Sigmoid colon (tissue), 6 donors: ENCODE measurements at regions not wholly inside any gene's neighbourhood (a gene's known extent, or its start where the extent isn't known, plus 50 kb on each side); places are given as distances from the start of the nearest gene placed in this dataset.

Experiments
- DNase-seq: peaks from one replicate; pipeline ENCODE4 v3.0.0-alpha.2; 2019
- H3K27ac ChIP-seq, 4 donors: fragments of 200-600 bp; sonication (generic); one replicate each; pipeline ENCODE4 v1.5.1; 2016 to 2019; ENCODE audit warnings: mild to moderate bottlenecking in 1 of 4
- H3K27me3 ChIP-seq, 3 donors: fragments of 200-600 bp; sonication (generic); one replicate each; pipeline ENCODE4 v1.5.1; 2019; ENCODE audit warnings: mild to moderate bottlenecking in 1 of 3
- H3K36me3 ChIP-seq, 4 donors: fragments of 200-600 bp; sonication (generic); one replicate each; pipeline ENCODE4 v1.5.1; 2016 to 2019
- H3K4me1 ChIP-seq, 4 donors: fragments of 200-600 bp; sonication (generic); one replicate each; pipeline ENCODE4 v1.5.1; 2017 to 2019
- H3K4me3 ChIP-seq, 4 donors: fragments of 200-600 bp; sonication (generic); one replicate each; pipeline ENCODE4 v1.5.1; 2017 to 2019; ENCODE audit warnings: mild to moderate bottlenecking in 2 of 4, moderate library complexity in 1 of 4
- H3K9me3 ChIP-seq, 4 donors: fragments of 200-600 bp in 3 of 4; sonication (generic) in 3 of 4; one replicate each; pipeline versions ENCODE4 v1.5.1 to v1.6.1; 2013 to 2019
- CTCF ChIP-seq, 4 experiments: fragments of 450-650 bp in 3 of 4; fragments of 200-600 bp in 1 of 4; IDR thresholded peaks; one replicate each; pipeline ENCODE4 v1.5.1; 2016 to 2019; ENCODE audit warnings: antibody characterized with exemption in 4 of 4, mild to moderate bottlenecking in 3 of 4, moderate library complexity in 2 of 4
- EP300 ChIP-seq, 4 donors: sonication (generic); formaldehyde crosslinking; IDR thresholded peaks; one replicate each; pipeline ENCODE4 v1.6.1; 2017; ENCODE audit warnings: antibody characterized with exemption in 4 of 4
- POLR2A ChIP-seq, 2 donors: fragments of 450-650 bp; IDR thresholded peaks; one replicate each; pipeline ENCODE4 v1.6.1; 2016; ENCODE audit warnings: antibody characterized with exemption in 2 of 2, mild to moderate bottlenecking in 2 of 2, moderate library complexity in 2 of 2
- POLR2AphosphoS5 ChIP-seq, 4 donors: sonication (generic); formaldehyde crosslinking; IDR thresholded peaks; one replicate each; pipeline ENCODE4 v1.6.1; 2017; ENCODE audit warnings: antibody characterized with exemption in 4 of 4
- WGBS, 2 donors: extraction: QIAGEN DNeasy Blood & Tissue Kit; methylation state at CpG; one replicate each; pipeline ENCODE4 v1.1.7; 2013; 5-methylcytosine and 5-hydroxymethylcytosine counted together
- intact Hi-C: fragments of 100-400 bp; cut with DNase I; formaldehyde crosslinking; loops from one replicate; pipeline ENCODE4 v1.15.1; 2023
- donor health status: healthy with polysubstance abuse.
- donor health status: healthy.

GRCh38 chr4:171157462-171158082 lies 655.6 kb upstream of the GALNTL6 start:
- intact Hi-C loops = no loop called here
- Histone ChIP-seq H3K36me3 (no peaks in the 10 kb centered on the region), H3K27ac (no peak overlapping the region), H3K9me3 (peaks cover 0 to 1% (median 0%) of the 10 kb centered on the region in 4 donors), H3K27me3 (no peaks in the 10 kb centered on the region), H3K4me1 (no peaks in the 10 kb centered on the region), H3K4me3 (no peak overlapping the region)
- 47 to 68% methylated on average over 7 of the region's 7 CpGs for WGBS, 2 donors
- TF ChIP-seq EP300 (IDR thresholded peaks at IDR 0.05) (no peak), CTCF (IDR thresholded peaks at IDR 0.05) (no peak), POLR2A (IDR thresholded peaks at IDR 0.05) (no peak), POLR2AphosphoS5 (IDR thresholded peaks at IDR 0.05) (no peak)
- DNase-seq = no peak

GRCh38 chr4:171142639-171143038 lies 670.6 kb upstream of the GALNTL6 start:
- intact Hi-C loops = no loop called here
- Histone ChIP-seq H3K36me3 (no peaks in the 10 kb centered on the region), H3K4me1 (no peaks in the 10 kb centered on the region), H3K9me3 (no peaks in the 10 kb centered on the region), H3K4me3 (no peak overlapping the region), H3K27ac (no peak overlapping the region), H3K27me3 (no peaks in the 10 kb centered on the region)
- TF ChIP-seq POLR2AphosphoS5 (IDR thresholded peaks at IDR 0.05) = no peak
- TF ChIP-seq POLR2A (IDR thresholded peaks at IDR 0.05) = no peak
- no peak for TF ChIP-seq CTCF (IDR thresholded peaks at IDR 0.05)
- DNase-seq = no peak
- WGBS, 2 donors = 18 to 56% methylated on average over 1 of the region's 1 CpG

- no peak for DNase-seq
- TF ChIP-seq EP300 (IDR thresholded peaks at IDR 0.05) = no peak
- no peak for TF ChIP-seq POLR2AphosphoS5 (IDR thresholded peaks at IDR 0.05)
- TF ChIP-seq CTCF (IDR thresholded peaks at IDR 0.05) = no peak
- TF ChIP-seq POLR2A (IDR thresholded peaks at IDR 0.05) = no peak
- H3K36me3 ChIP-seq = no peaks in the 10 kb centered on the region
- intact Hi-C loops = no loop called here
- H3K27me3 ChIP-seq = no peaks in the 10 kb centered on the region
- H3K9me3 ChIP-seq = no peaks in the 10 kb centered on the region
- no peak overlapping the region for H3K4me3 ChIP-seq
- WGBS, 2 donors = 84 to 87% methylated on average over 1 of the region's 1 CpG
- H3K4me1 ChIP-seq = no peaks in the 10 kb centered on the region
- no peak overlapping the region for H3K27ac ChIP-seq
These were observed 671.2 kb upstream of the GALNTL6 start for GRCh38 chr4:171142045-171142444.

- TF ChIP-seq EP300 (IDR thresholded peaks at IDR 0.05) = no peak
- TF ChIP-seq CTCF (IDR thresholded peaks at IDR 0.05) = no peak
- no peak for TF ChIP-seq POLR2A (IDR thresholded peaks at IDR 0.05)
- TF ChIP-seq POLR2AphosphoS5 (IDR thresholded peaks at IDR 0.05) = no peak
- Histone ChIP-seq H3K27me3 (no peaks in the 10 kb centered on the region), H3K4me1 (no peaks in the 10 kb centered on the region), H3K36me3 (no peaks in the 10 kb centered on the region), H3K27ac (no peak overlapping the region), H3K9me3 (no peaks in the 10 kb centered on the region), H3K4me3 (no peak overlapping the region)
- 14 to 62% methylated on average over 3 of the region's 3 CpGs for WGBS, 2 donors
- intact Hi-C loops = no loop called here
- no peak for DNase-seq
These were observed 682.9 kb upstream of the GALNTL6 start for GRCh38 chr4:171130256-171130801.

GRCh38 chr4:171118091-171118490 lies 695.1 kb upstream of the GALNTL6 start:
- intact Hi-C loops = no loop called here
- no peak overlapping the region for H3K27ac ChIP-seq
- TF ChIP-seq EP300 (IDR thresholded peaks at IDR 0.05) (no peak), POLR2AphosphoS5 (IDR thresholded peaks at IDR 0.05) (no peak), POLR2A (IDR thresholded peaks at IDR 0.05) (no peak), CTCF (IDR thresholded peaks at IDR 0.05) (no peak)
- no peaks in the 10 kb centered on the region for H3K27me3 ChIP-seq
- DNase-seq = no peak
- no peaks in the 10 kb centered on the region for H3K4me1 ChIP-seq
- H3K36me3 ChIP-seq = no peaks in the 10 kb centered on the region
- H3K4me3 ChIP-seq = no peak overlapping the region
- peaks cover 0 to 2% (median 0%) of the 10 kb centered on the region in 4 donors for H3K9me3 ChIP-seq
